Loucy (cell line): ENCODE measurements at regions not wholly inside any gene's neighbourhood (a gene's known extent, or its start where the extent isn't known, plus 50 kb on each side); places are given as distances from the start of the nearest gene placed in this dataset.
"Not testable (repeated sequence)": the region's sequence is repeated elsewhere in the genome, so short reads cannot be mapped to it uniquely, and the experiment has no call there.

Experiments used
- CTCF ChIP-seq: fragments of 200-600 bp; sonication (generic); conservative IDR thresholded peaks from 2 replicates; pipeline ENCODE4 v1.5.1; 2014; ENCODE audit warnings: mild to moderate bottlenecking, antibody characterized with exemption, low read length
- EZH2phosphoT487 ChIP-seq: fragments of 200-600 bp; IDR thresholded peaks from 2 replicates; pipeline ENCODE4 v1.6.1; 2018; ENCODE audit warnings: antibody characterized with exemption, mild to moderate bottlenecking, moderate library complexity, borderline replicate concordance

- not testable (repeated sequence) for TF ChIP-seq CTCF, EZH2phosphoT487
These were observed 153.4 kb upstream of the FSIP2 start for GRCh38 chr2:185585165-185585564.
